Neural progenitor cell (in vitro differentiated cells): ENCODE measurements at regions not wholly inside any gene's neighbourhood (a gene's known extent, or its start where the extent isn't known, plus 50 kb on each side); places are given as distances from the start of the nearest gene placed in this dataset.

Source experiments
- CTCF ChIP-seq: fragments of 200-600 bp; sonication (generic); IDR thresholded peaks from 2 replicates; pipeline ENCODE4 v1.5.1; 2017; ENCODE audit warnings: antibody characterized with exemption, mild to moderate bottlenecking
- EZH2phosphoT487 ChIP-seq: fragments of 200-600 bp; sonication (generic); IDR thresholded peaks from 2 replicates; pipeline ENCODE4 v1.6.1; 2017; ENCODE audit warnings: antibody characterized with exemption

- no peak for TF ChIP-seq CTCF
- TF ChIP-seq EZH2phosphoT487, result no peak
These were observed 176.1 kb downstream of the GXYLT1 start for GRCh38 chr12:41968599-41968998.
